Stimulated activated CD8-positive, alpha-beta memory T cell treated with anti-CD3 and anti-CD28 coated beads, Interleukin-15, amount 100 ng/mL, for 4 hours (primary cell): ENCODE measurements at regions not wholly inside any gene's neighbourhood (a gene's known extent, or its start where the extent isn't known, plus 50 kb on each side); places are given as distances from the start of the nearest gene placed in this dataset.
"Not testable (repeated sequence)": the region's sequence is repeated elsewhere in the genome, so short reads cannot be mapped to it uniquely, and the experiment has no call there.

Source experiments
- DNase-seq, 2 donors: peaks; one replicate each; pipeline ENCODE4 v3.0.0-alpha.2; 2020; ENCODE audit warnings: low read depth in 2 of 2

GRCh38 chr1:196090226-196090625 lies 518.0 kb downstream of the KCNT2 start:
- DNase-seq: no peak

- DNase-seq: no peak
These were observed 519.7 kb downstream of the KCNT2 start for GRCh38 chr1:196088541-196088940.

- no peak for DNase-seq
These were observed 529.5 kb downstream of the KCNT2 start for GRCh38 chr1:196078691-196079090.

GRCh38 chr1:196075621-196076020 lies 532.6 kb downstream of the KCNT2 start:
- no peak for DNase-seq

- no peak for DNase-seq
These were observed 534.1 kb downstream of the KCNT2 start for GRCh38 chr1:196074182-196074581.

GRCh38 chr1:196071447-196071846 lies 536.8 kb downstream of the KCNT2 start:
- DNase-seq: no peak

GRCh38 chr1:196070940-196071339 lies 537.3 kb downstream of the KCNT2 start:
- no peak for DNase-seq

- DNase-seq: no peak
These were observed 544.3 kb downstream of the KCNT2 start for GRCh38 chr1:196063952-196064351.

GRCh38 chr1:196063294-196063693 lies 544.9 kb downstream of the KCNT2 start:
- DNase-seq: no peak

- DNase-seq: no peak
These were observed 547.7 kb downstream of the KCNT2 start for GRCh38 chr1:196060539-196060938.

GRCh38 chr1:196059210-196059609 lies 549.0 kb downstream of the KCNT2 start:
- no peak for DNase-seq

- DNase-seq: no peak
These were observed 551.3 kb downstream of the KCNT2 start for GRCh38 chr1:196056966-196057365.

- no peak for DNase-seq
These were observed 558.8 kb downstream of the KCNT2 start for GRCh38 chr1:196049407-196049806.

- DNase-seq: no peak
These were observed 565.0 kb downstream of the KCNT2 start for GRCh38 chr1:196043268-196043667.

GRCh38 chr1:196034080-196034706 lies 574.0 kb downstream of the KCNT2 start:
- no peak for DNase-seq

GRCh38 chr1:196031387-196031786 lies 576.9 kb downstream of the KCNT2 start:
- DNase-seq: not testable (repeated sequence)

- no peak for DNase-seq
These were observed 577.8 kb downstream of the KCNT2 start for GRCh38 chr1:196030455-196030854.

- DNase-seq: no peak
These were observed 578.8 kb downstream of the KCNT2 start for GRCh38 chr1:196029410-196029809.

GRCh38 chr1:196027127-196027526 lies 581.1 kb downstream of the KCNT2 start:
- no peak for DNase-seq

GRCh38 chr1:196021174-196021573 lies 587.1 kb downstream of the KCNT2 start:
- DNase-seq: not testable (repeated sequence)

- no peak for DNase-seq
These were observed 598.9 kb downstream of the KCNT2 start for GRCh38 chr1:196009362-196009761.

GRCh38 chr1:196007763-196008162 lies 600.5 kb downstream of the KCNT2 start:
- DNase-seq: no peak

GRCh38 chr1:196005426-196005825 lies 602.8 kb downstream of the KCNT2 start:
- no peak for DNase-seq

- not testable (repeated sequence) for DNase-seq
These were observed 603.9 kb downstream of the KCNT2 start for GRCh38 chr1:196004388-196004787.
